Stimulated activated CD4-positive, alpha-beta T cell treated with anti-CD3 and anti-CD28 coated beads, Interleukin-12 subunit alpha, Interleukin-12 subunit beta, amount 100 ng/mL, for 24 hours (primary cell): ENCODE measurements at regions not wholly inside any gene's neighbourhood (a gene's known extent, or its start where the extent isn't known, plus 50 kb on each side); places are given as distances from the start of the nearest gene placed in this dataset.

Source experiments
- DNase-seq, 2 experiments: peaks; one replicate each; pipeline ENCODE4 v3.0.0-alpha.2; 2020; ENCODE audit warnings: low read depth in 2 of 2

DNA sequence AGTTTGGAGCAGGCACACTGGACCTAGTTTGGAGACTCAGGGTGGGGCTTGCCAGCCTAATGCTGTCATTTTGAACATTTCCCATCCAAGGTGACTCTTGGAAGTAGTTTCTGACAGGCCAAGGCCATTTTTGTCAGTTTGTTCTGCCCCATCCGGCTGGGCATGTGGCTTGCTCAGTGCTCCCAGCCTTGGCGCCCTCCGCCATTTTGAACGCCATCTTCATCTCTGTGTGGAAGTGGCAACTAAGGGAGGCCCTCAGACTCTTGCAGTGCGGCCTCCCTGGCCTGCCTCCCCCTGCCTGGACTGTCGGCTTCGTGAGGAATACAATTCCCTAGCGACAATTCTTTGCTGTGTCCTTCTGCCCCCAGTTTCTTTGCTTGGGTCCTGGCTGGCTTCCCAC lies 150.6 kb upstream of the RGMA start:
- DNase-seq: no peak

DNA sequence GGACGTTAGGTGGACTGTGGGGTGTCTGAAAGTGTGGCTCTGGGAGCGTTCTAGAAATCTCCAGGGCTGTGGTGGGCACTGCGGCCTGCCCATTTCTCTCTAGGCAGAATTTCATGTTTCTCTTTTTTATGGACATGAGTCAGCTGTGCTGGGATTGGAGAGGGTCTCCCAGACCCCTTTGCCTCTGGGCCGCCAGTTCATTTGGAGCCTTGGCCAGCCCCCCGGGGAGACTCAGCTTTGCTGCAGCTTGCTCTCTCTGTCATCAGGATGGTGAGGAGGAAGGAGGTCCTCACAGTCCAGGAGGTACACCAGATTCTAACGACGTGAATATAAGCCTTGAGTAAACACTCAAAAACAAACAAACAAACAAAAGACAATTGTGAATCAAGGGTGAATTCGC lies 149.6 kb upstream of the RGMA start:
- DNase-seq: no peak

DNA sequence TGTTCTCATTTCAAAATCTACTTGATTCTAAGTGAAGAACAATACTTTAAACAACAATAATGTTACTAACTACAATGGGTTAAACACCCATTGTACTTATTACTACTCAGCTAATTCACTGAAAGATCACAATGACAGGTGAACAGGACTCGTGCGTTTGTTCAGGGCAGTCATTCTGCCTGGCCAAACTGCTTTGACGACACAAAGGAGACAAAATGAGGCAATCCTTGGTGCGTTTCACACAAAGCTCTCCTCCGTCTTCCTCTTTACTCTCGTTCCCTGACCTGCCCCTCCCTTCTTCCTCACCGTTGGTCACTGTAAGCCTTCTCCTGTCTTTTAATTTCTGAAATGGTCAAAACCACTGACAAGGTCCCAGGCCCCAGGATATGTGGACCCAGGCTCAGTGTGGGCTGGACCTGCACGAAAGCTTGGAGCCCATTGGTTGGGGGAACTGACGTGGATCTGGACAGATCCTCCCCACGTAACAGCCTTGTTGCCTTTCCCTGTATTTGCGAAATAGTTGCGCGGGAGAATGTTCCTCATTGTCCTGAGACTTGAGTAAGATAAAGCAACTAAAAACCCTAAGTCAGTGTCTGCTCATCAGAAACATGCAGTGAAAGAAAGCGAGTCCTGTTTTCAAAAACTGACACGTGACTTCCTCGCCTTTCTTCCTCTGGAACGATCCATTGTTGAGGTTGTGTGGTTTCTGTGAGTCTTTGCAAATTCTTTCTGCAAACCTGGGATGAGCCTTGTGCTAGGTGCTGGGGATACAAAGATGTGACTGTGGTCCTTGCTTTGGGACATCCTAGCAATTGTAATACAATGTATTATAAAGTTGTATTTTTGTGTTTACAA lies 147.1 kb upstream of the RGMA start:
- no peak for DNase-seq

DNA sequence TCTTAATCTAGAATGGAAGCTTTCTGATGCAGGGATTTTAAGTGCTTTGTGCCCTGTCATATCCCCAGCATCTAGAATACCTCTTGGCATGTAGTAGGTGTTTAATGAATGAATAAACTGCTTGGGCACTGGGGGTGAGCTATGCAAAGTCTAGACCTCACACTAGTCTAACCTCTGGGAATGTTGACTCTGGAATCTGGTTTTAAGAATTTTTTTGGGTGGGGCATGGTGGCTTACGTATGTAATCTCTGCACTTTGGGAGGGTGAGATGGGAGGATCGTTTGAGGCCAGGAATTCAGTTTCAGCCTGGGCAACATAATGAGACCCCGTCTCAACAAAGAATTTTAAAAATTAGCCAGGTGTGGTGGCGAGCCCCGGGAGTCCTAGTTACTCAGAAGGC lies 146.3 kb upstream of the RGMA start:
- DNase-seq: no peak

DNA sequence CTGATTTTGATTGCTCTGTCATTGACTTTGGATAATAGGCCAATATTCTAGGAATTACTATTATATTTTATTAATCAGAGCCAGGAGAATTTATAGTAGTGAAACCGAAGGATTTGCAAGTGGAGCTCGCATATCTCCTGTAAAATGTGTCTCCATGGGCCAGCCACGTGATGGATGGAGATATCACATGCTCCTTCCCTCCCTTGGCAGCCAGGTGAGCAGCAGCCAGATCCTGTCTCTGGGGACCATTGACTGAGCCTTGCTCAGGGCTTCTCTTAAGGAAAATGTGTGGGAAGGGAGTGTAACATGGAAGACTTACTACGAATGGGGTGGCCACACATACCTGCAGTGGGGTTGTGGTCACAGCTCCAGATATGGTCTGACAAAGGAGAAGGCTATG lies 144.7 kb upstream of the RGMA start:
- DNase-seq: no peak

DNA sequence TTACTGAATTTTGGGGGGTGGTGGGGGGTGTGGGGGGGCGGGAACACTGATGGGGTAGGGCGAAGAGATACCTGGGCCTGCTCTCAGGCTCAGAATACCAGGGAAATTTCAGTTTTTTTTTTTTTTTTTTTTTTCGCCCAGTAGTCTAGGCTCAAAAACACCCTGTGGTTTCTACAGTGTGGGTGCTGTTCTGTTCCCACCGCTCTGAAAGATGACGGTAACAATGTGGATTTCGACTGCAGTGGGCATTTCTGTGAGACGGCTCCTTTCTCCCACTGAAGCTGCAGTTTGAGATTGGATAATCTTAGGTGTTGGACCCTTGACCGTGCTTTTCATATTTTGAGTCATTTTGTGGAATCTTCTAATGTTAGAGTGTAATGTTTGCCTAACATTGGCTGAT lies 143.8 kb upstream of the RGMA start:
- no peak for DNase-seq

DNA sequence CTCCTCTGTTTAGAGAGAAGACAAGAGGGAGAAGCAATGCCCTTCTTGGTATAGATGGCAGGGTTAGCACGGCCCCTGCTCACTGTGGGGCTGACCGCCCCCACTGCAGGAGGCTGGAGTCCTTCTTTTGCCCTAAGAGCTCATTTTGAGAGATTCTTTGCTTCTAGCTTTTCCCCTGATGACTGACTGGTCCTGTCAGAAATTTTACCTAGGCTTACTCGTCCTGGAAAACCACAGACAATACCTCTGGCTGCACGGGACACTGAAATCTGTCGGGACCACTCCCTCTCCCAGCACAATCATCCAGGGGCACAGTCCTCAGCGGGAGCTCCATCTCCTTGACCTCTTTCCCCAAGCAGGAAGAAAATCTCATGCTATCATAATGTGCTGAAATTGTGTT lies 143.0 kb upstream of the RGMA start:
- no peak for DNase-seq

DNA sequence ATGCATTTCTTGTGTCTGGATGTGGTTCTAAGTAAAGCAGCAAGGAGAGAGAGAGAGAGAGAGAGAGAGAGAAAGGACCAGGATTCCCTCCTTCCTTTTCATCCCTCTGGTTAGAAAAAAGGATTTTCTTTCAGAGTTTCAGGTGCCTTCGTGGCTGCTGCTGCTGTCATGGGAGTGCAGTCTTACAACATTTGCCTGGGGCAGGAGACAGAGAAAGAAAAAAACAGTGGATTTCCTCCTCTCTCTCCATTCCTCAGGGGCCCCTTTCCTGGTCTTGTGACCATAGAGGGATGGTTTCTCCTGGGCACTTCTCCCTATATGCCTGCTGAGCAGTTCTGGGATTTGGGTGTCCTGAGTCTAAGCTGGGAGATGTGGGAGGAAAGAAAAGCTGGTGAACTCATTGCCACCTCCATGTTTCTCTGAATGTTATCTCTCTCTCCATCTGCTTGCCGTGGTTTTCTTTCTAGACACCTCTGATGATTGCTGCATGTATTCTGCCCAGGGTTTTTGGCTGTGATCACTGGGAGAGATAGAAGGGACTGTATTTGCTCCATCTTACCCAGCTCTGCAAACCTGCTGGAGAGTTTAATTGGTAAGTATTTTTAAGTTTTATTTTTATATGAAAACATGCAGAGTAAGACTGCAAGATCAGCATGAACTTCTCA lies 142.4 kb upstream of the RGMA start:
- DNase-seq: no peak

DNA sequence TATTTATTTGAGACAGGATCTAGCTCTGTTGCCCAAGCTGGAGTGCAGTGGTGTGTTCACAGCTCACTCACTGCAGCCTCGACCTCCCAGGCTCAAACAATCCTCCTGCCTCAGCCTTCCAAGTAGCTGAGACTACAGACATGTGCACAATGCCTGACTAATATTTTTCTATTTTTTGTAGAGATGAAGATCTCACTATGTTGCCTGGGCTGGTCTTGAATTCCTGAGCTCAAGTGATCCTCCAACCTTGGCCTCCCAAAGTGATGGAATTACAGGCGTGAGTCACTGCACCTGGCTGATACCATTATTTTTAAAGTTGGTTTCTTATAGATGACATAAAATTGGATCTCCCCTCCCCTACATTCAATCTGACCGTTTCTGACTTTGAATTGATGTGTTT lies 139.5 kb upstream of the RGMA start:
- no peak for DNase-seq

DNA sequence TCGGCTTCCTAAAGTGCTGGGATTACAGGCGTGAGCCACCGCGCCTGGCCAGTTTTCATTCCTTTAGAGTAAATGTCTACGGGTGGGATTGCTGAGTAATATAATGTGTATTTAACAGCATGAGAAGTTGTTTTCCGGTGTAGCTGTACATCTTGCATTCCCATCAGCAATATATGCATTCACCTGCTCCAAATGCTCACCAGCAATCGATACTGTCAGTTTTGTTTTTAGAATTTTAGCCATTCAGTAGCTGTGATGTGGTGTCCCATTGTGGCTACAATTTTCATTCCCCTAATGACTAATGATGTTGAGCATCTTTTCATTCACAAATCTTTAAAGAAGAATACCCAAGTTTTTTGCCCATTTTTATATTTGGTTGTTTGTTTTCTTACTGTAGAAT lies 134.8 kb upstream of the RGMA start:
- DNase-seq: no peak

DNA sequence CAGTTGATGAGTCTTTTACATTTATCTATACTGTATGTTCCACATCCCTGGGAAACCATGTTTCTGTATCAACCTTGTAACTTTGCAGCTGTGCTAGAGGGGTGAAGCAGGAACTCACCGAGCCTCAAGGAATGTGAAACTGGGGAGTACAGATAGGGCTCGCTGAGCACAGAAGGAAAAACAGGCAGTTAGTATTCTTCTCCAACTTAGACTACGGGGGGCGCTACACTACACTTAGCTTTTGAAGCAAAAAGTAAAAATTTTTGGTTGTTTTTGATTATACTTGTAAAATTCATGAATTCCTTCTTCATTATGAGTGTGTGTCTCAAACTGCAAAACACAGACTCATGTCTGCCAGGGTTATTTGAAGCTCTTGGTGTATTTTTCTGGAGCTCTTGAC lies 132.7 kb upstream of the RGMA start:
- DNase-seq: no peak

DNA sequence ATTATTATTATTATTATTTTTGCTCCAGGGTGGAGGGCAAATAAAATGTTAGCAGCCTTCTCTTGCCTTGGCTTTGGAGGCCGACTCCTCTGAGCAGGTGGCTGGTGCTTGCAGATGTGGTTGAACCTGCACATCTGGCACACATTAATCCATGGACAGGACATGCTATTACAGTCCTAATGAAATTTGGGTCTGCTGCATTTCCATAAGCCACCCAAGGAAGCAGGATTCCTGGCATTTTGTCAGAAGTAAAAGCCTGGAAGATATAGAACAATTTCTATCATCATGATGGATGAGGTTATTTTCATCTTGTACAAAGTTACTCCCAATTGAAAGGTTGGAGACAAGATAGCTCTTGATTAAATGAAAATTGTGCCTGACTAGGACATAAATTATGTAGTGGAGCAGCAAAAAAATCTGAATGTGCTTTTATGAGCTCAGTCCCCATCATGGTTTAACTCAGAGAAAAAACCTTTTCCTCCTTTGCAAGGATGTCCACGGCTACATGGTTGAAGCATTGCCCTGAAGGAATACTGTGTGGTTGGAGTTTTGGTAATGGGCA lies 130.9 kb upstream of the RGMA start:
- DNase-seq: no peak

DNA sequence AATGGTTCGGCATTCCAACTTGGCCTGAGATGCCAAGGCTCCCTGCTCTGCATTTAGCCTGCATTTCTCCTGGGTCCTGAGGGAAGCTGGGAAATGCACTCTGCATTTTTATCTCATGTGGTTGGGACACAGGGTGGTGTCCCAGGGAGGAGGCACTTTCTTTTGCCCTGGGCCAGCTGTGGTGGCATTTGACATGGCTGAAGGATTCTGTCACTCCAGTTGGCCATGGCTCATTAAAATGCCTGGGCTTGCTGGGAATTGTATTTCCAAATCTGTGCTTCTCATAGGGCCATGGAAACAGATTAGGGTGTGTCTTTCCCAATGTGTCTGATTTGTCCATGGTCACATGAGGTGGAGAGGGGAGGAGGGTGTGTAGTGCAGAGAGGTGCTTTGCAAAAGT lies 128.3 kb upstream of the RGMA start:
- DNase-seq: no peak

DNA sequence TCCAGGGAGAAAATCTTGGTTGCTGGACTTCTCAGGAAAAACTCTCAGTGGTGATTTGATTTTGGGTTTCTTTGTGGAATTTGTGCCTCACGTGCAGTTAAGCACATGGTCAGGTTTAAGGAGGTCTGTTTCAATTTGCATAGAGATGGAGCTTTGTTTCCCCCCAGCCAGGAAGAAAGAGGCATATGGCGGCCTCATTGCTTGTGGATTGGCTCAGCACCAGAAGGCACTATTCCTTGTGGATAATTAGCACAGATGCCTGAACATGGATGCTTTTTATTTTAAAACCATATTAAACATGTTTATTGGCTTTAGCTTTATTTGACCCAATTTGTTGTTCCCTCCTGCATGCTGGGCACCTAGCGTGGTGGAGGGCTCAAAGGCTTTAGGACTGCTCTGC lies 125.1 kb upstream of the RGMA start:
- no peak for DNase-seq

DNA sequence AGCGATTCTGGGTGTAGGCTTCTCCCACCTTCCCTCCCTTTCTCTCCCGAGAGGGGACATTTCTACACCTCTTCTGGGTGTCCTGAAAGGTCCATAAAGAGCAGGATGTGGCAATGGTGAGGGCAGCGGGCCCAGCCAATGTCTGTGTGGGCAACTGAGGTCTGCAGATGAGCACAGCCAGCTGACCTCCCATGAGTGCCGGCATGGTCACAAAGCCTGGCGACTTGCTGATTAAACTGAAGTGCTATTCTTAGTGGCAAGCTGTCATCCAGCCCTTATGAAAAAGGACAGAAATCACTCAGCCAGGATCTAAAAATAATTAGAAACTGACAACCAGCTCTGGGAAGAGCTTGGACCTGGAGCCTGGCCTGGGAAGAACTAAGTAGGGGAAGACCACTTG lies 124.3 kb upstream of the RGMA start:
- no peak for DNase-seq

DNA sequence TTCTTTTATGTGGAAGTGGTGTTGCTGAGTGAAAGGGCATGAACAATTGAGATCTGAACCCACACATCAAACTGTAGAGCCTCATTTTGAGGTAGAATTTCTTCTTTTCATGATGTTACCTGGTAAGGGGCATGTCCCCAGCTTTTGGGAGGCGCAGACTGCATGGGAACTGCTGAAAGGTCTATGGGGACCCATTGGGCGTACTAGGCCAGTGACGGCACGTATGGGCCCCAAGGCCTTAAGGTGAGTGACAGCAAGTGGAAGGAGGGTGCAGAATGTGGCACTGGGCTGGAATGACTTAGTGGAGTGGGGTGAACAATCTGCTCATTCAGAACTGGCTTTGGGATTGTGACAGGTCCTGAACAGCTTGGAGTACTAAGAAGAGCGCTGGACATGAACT lies 123.6 kb upstream of the RGMA start:
- DNase-seq: no peak

DNA sequence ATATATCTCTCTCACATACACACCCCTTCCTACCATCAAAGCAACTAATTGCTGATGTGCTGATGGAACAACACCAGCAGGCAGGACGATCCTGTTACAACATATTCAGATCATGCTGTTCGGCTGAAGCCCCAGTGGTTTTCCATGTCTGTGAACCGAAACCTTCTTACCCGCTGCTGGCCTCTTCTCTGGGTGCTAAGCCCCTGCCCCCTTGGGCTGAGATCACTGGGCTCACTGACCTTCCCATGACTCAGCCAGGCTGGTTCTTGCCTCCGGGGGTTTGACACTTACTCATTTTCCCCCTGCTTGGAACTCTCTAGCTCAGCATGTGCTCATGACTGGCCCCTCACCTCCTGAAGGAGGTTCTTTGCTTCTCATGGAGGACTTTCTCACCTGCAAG lies 122.0 kb upstream of the RGMA start:
- no peak for DNase-seq

DNA sequence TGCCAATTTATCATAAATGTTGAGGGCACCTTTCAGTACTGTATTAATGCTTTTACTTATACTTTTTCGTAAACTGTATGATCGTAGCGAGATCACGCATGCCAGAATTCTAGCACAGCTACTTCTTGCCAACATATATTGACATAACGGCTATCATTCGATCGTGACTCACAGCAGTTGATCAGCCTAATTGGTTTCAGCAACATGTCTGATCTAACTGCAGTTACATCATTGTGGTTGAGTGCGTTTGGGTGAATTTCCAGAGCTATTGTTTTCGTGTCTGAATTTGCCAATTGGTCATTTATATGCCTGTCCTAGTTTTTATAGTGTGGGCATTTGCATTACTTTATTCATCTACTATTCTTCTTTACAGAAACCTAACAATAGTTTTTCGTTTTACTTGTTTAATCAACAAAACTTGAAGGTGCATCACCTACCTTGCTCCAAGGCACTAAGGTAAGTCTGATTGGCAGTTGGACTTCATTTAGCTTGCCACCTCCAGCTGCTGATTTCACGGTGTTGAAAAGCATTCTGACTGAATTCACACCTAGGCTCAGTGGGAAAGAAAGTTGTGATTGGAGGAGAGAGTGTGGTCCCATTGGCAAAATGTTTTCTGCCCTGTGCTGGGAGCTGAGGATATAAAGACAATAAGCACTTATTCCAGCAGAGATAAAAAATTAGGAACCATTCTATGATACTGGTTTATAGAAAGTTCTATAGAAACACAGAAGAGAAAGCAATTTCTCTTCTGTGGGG lies 120.9 kb upstream of the RGMA start:
- no peak for DNase-seq

DNA sequence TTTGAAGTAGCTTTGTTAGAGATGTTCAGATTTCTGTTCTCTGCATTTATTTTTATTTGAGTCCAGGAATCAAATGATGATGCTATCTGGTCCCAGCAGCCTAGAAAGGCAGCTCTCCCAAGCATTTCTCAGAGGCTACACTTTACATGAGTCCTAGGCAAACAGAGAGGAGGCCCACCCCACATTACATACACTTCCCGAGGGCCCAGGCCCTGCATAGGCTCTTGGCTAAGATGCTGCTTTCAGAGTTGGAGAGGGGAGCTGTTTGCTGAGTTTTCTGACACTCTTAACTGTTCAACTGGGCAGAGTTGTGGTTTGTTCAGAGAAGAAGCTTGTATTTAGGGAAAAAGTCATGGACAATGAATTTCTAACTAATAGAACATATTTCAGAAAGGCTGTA lies 117.9 kb upstream of the RGMA start:
- no peak for DNase-seq

DNA sequence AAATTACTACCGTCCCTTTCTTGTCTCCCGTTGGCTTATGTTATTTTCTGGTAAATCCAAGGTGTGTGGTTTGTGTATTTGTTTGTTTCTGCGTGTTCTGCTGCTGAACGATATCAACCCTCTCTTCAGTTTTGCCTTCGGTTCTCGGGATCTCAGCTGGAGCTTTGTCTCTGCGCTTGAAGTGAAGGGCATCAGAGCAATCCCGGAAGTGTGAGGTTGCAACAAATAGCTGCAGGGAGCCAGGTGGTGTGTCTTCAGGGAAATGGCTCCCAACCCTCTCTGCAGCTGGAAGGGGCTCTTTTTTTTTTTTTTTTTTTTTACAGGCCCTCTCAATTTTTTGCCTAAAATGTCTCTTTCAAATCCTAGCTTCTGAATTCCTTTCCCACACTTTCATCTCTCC lies 116.4 kb upstream of the RGMA start:
- DNase-seq: no peak

DNA sequence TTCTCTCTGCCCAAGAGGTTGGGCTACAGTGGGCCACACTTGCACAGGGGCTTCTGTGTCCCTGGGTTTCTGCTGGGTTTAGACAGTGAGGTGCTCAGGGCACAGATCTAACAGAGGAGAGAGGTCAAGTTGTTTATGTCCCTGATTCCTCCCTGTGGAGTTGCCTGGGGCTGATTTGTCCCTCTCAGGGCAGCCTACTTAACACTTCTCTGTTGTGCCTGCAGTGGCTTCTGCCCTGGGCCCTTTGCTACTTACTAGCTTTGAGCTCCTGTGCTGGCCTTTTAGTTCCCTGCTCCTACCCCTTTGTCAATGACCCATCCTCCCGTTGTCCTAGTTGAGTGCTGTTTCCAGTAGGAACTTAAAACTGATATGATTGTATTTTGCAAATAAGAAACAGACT lies 114.0 kb upstream of the RGMA start:
- no peak for DNase-seq

DNA sequence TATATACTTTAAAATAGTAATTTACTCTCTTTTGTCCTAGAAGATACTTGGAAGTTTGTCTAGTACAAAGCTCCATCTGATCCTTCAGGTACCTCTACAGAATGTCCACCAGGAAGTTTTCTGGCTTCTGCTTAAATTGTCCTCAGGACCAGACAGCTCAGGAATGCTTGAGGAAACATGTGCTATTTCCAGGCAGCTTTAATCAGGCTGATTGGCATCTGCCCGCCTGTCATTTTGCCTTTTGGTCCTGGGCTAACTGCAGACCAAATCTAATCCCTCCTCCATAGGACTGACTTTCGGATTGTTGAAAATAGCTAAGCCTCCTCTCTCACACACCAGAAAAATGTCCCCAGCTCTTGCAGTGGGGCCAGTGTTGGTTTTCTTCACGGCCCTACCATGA lies 113.4 kb upstream of the RGMA start:
- no peak for DNase-seq

DNA sequence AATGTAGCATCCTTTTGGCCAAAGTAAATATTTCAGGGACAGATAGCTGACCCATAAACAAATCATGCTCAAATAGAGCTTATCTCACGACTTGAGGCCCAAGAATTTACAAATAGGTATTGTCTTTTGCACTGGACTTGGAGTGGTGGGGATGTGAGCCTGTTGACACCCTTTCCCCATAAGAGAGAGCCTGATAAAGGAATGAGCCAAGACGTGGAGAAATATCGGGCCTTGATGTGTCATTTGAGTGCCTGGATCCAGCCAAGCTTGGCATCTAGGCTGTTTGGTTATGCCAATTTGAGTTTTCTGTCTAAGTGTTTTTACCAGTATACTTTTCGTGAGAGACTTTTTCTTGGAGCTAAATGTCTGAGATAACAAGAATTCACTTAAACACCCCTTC lies 112.9 kb upstream of the RGMA start:
- no peak for DNase-seq
